ENCODE measurements at regions not wholly inside any gene's neighbourhood (a gene's known extent, or its start where the extent isn't known, plus 50 kb on each side); places are given as distances from the start of the nearest gene placed in this dataset.

DNA sequence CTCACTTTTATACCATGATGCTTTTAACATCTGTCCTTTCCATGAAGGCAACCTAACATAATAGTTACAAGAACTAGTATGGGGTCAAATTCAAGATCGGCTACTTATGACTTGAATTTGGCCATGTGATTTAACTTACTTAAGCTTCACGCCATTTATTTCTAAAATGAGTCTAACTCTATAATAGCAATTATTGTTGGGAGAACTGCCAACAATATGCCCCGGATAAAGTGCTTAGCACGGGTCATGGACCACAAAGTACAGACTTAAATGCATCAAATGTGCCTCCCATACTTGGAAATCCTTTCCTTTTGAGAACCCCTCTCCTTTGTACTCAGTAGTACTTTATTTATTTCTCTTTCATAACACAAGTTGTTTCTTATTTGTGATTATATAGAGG lies 1603.6 kb upstream of the GOT2 start:
- no peak for DNase-seq

DNA sequence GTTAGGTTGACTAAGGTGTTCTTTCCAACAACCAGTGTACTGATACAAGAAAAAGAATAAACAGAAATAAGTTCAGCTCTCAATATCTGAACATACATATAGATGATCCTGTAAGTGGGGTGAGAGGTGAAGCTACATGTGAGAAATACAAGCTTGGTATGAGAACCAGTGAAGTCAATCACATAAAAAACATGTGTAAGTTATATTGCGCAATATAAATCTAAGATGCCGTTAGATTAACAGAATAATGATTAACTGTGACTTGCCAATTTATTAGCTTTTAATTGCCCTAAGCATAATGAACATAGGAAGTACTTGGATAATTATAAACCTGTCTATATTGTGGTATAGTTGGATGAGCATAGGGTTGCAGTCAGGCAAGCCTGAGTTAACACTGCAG lies 1597.1 kb upstream of the GOT2 start:
- DNase-seq, result no peak

DNA sequence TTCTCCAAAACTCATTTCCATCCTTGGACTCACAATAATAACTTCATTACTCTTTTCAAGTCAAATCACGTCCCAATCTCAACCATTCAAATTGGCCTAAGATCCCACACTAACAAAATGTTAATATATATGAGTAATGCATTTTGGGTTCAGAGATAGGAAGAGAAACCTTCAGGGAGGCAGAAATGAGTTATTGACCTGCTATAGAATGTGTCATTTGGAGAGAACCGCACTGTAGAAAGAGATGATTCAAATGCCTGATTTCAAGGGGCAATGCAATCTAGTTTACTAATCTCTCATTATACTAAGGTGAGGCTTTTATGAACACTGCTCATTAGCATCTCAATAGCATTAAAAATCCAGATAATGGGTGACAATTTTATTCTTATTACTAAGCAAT lies 1595.0 kb upstream of the GOT2 start:
- no peak for DNase-seq

DNA sequence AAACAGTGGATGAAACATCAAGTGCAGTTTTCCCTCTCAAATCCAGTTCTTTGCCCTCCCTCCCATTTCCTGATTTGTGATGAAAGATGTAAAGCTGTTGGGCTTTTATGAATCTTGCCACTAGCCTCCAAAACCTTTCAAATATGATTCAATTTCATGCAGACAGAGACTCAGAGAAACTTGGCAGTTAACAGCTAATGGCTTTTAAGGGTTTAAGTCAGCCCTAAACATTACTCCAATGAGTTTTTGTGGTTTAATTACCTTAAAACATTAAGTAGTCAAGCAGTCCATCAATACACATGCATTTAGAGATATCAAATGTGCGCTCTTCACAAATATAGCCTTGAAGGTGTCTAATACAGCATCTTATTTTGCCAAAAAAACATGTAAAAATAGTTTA lies 1594.0 kb upstream of the GOT2 start:
- DNase-seq, result no peak

DNA sequence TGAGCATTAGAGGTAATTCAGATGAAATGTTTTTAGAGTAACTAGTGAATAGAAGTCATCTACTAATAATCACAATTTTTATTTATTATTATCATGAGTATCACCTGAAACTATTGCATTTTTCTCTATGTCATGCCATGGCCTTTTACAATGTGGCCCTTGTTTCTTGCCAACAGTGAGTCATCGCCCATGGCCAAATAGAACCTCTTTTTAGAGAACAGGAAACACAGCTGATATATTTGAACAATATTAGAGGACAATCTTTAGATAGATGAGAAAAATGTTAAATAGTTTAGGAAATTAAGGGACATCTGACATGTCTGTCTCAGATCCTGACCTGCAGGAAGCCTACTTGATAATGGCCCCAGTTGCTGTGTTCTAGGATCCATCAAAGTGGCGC lies 1584.4 kb upstream of the GOT2 start:
- no peak for DNase-seq

DNA sequence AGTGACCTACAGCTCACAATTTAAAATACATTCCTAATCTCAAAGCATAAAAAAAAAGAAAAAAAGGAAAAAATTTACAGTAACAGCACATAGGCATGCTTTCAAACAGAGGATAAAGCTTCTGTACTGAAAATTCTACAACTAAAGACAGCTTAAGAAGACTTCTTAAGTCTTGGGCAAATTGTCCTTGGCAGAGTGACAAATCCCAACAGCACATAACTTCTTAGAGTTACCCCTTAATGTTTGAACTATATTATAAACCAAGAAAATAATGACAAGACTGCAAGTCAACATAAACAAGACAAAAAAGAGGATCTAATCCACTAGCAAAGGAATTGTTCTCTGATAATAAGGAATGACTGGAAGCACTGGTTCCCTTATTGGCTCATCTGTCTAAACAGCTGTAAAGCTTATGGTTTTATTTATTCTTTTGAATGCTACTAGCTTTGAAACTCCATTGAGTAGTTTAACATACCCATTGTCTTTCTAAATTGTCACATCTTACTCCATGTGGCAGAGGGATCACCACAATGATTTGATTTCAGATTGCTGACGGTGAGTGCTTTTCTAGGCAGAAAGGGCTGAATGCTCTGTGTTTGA lies 1576.8 kb upstream of the GOT2 start:
- no peak for DNase-seq

DNA sequence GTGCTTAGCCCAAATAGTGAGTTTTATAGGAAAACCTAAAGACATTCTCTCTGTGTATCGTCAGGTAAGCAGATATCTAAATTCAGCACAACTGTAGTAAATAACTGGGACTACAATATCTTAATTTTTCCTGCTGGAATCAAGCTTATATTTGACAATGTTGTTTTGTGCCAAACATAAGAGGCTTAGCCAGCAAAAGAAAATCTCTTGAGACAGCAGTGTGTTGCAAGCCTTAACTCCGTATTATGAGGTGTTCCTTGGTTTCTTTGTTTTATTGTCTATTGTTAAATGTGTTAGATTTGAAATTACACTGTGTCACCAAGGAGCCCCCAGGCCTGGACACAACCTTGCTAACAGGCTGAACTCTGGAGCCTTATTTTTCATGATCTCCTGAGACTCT lies 1570.6 kb upstream of the GOT2 start:
- no peak for DNase-seq

DNA sequence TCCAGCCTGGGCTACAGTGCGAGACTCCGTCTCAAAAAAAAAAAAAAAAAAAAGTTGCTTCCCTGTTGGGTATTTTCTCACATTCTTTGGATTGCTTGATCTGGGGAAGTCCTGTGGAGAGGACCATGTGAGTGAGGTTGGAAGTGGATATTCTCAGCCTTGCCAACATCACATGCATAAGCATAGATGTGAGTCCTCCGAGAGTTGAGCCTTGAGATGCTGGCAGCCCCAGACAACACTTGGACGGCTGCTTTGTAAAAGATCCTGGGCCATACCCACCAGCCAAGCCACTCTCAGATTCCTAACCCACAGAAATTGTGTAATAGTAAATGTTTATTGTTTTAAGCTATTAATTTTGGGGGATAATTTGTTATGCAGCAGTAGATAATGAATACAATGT lies 1570.0 kb upstream of the GOT2 start:
- DNase-seq, result no peak

DNA sequence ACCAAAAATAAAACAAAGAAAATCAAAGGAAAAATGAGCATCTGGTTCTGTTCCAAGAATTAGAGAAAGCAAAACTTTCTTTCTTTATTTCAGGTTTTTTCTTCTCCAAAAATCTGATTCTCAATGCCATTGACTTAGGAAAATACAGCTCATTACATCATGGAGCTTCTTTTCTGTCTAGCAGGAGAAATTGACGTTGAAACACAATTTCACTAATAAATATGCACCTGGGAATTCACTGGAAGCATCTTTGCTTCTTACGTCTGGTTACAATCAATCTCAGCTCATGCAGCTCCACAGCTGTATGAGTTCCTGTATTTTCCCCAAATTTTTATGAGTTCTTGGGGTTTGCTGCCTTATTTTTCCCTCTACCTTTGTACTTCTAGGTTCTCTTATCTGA lies 1568.6 kb upstream of the GOT2 start:
- no peak for DNase-seq

DNA sequence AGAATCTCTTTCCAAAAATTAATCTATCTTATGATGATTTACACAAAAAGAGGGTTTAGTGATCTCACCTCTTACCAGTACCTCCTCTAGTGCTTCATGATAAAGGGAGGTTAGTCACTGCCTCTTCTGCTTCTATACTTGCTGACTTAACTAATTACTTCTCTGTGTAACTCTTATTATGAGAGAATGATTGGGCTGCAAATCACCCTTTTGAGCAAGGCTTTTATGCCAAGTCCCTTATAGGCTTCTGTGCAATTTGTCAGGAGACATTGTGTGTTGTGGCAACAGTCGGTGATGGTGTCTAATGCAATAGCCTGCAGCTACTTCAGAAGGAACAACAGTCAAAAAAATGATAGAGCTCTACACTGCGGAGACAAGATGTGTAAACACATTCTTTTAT lies 1568.1 kb upstream of the GOT2 start:
- DNase-seq, result no peak

DNA sequence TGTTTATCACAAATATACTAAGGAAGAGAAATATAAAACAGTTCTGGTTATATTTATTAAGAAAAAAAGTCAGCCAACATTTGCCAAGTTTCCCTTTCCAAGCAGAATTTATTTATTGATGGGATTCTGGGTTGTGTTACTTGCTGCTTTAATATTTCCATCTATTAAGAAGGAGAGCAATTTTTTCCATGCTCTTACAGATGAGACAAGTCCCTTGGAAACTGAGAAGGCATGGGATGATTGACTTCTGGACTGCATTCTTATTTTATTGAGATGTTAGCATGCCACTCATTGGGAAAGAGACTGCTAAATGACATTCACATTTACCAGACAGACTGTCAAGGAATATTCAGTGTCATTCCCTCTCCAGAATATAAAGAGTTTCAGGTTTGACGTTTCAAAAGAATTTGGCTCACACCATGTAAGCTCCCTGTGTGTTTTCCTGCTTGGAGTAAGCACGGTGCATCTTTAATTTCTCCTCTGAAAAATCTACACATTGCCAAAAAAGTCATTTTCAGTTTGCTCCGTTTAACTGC lies 1565.2 kb upstream of the GOT2 start:
- no peak for DNase-seq

DNA sequence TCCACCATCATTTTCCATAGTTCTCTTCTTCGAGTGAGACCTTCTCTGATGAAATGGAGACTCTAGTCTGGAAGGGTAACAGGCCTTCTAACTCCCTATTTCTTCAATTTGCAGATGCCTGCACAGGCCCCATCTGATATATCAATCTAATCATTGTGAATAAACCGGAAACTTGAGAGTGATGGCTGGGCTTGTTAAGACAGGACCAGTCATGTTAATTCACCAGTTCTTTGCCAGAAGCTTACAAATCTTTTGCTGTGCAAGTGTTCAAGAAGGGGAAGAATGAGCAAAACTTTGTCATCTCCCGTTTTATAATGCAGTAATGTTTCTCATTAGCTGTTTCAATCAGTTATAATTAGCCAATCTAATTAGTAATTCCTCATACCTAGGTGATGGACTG lies 1561.3 kb upstream of the GOT2 start:
- DNase-seq, result no peak

DNA sequence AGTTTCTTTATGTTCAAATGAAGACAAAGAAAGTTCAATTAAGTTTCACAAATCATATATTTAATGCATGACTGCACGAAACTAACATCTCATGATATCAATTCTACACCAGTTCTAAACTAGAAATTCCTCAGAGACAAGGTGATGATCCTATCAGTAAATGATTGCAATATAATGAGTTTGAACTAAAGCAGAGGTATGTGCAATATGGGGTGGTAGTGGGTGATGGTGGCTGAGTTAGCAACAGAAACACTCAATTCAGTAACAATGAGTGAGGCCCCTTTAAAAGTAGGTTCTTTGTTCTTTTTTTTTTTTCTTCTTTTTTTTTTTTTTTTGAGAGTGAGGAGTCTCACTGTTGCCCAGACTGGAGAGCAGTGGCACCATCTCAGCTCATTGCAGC lies 1551.7 kb upstream of the GOT2 start:
- no peak for DNase-seq

DNA sequence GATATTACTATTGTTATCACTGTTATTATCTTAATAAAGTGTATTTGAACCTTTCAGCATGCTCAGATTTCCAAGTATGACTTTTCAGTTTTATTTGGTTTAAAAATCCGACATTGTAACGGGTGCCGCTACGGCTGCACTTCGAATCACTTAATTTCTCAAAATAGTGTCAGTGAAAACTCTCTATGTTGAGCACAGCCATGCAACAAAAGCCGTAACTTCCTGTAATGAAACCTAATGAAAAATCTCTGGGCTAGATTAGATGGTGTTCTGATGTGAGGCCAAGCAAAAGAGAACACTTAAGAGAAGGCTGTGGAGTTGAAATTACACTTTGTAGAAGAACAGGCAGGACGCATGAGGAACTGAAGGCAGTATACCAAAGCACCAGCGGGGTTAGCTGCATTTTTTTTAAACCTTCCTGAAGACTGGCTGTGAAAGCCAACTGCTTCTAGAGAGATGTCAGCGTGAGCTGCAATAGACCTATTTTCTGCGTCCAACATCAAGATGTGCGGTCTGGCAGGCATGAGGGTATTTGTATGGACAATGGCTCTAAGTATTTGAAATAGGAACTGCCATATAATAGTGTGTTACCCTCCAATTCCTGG lies 1545.0 kb upstream of the GOT2 start:
- no peak for DNase-seq

DNA sequence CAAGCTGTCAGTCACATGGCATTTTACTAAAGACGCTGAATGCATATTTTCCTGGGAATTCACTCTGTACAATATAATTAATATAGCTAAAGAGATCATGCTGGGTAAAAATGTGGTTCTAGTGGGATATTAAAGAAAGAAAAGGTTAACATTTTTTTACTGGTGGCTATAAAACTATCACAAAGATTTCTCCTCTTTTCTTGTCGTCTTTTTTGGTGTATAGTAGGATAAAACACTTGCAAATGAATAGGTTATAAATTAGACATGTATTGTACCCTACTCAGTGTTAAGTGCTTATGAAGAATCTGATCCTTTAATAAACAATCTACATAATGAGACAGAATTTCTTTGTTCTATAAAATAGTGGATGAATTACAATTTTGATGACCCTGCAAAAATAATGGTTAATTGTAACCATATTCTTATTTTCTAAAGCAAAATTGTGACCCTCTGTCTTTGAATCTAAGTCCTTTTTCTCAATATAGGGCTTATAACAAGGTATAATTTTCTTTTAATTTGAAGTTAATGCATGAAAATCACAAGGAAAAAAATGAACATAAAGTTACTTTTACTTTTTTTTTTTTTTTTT lies 1540.4 kb upstream of the GOT2 start:
- no peak for DNase-seq

DNA sequence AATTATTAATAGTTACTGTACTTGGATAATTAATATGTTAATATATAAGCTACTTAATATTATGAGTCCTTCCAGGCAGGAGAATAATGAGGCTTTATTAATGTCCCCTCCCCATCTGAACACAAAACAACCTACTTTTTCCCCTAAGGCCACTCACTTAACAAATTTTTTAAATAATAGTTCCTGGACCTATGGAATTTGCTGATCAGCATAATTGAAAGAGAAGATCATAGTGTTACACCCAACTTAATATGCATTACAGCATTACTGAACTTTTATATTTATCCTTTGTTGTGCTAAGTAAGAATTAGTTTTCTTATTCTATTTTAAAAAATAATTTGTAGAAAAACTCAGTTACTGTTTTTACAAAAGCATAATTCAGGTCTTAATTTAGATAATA lies 1537.7 kb upstream of the GOT2 start:
- DNase-seq, result no peak

DNA sequence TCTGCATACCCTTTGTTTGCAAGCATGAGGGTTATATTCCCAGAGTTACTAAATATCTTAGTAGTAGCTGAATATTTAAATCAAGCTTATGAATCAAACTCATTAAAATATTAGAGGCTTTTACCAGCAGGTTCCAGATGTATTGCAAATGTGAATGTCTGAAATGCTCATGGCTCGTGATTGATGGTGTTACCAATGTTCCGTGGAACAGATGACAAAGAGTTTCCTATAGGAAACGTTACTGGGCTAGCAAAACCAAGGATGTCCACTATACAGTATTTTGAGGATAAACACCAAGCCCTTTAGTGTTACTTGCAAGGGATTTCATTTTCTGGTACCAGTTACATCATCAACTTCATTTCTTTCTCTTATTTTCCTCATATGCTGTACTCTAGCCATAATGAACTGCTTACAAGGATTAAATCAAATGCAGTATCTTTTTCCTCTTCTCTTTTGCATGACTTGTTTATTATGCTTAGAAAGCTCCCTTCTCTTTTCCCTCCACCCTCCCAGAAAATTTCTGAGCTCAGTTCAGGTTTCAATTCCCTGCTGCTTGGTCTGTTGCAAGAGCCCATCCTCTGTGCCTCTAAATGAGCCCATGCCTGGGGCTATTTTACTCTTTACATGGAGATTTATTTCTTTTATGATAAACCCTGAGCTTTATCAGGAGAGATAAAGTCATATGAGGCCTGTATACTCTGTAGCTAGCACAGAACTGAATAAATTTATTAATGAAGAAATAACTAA lies 1537.1 kb upstream of the GOT2 start:
- no peak for DNase-seq

DNA sequence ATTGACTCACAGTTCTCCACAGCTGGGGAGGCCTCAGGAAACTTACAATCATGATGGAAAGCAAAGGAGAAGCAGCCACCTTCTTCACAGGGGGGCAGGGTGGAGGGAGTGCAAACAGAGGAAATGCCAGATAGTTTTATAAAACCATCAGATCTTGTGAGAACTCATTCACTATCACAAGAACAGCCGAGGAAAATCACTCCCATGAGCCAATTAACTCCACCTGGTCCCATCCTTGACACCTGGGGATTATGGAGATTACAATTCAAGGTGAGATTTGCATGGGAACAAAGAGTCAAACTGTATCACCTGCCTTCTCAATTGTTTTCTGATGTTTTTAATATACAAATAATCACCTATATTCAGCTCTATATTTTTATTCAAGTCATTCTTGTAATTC lies 1527.3 kb upstream of the GOT2 start:
- DNase-seq, result no peak

DNA sequence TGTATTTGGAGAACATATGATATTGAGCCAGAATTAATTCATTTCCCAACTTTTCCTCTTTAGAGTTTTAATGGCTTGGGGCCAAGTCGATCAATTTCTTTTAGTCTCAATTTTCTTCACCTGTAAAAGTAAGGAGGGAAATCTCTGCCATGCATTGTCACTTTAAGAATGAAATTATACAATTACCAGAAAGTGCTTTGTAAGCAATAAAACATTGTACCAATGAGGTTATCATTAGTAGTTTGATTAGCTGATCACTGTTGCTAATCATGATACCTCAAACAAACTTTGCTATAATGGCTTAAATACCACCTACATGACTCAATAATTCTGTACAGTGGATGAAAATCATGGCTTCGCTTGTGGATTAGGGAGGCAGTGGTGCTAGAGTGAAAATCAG lies 1525.8 kb upstream of the GOT2 start:
- no peak for DNase-seq

DNA sequence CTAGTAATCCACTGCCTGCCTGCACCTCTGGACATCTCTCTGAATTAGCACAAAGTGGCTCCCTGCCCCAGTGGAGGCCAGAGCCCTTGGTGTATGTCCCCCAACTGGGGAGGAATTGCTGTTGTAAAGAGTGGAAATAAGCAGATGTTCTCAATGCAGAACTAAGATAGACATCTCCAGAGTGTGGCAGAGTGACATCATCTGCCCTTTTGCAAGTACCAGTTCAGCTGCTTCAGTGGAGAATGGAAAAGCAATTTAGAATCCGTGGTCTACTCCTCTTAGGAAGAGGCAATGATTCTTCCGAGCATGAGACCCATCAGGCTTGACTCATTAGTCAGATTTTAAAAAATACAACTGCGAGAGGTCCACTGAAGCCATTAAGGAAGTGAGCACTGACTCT lies 1512.0 kb upstream of the GOT2 start:
- no peak for DNase-seq

DNA sequence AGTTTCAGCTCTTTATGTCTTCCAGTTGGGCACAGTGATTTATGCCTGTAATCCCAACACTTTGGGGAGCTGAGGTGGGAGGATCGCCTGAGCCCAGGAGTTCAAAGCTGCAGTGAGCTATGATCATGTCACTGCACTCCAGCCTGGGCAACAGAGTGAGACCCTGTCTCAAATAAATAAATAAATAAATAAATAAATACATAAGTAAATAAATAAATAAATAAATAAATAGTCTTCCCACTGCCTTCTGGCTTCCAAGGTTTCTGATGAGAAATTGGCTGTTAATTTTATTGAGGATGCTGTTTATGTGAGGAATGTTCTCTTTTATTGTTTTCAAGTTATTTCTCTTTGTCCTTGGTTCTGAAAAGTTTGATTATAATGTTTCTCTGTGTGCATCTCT lies 1507.6 kb upstream of the GOT2 start:
- DNase-seq, result no peak

DNA sequence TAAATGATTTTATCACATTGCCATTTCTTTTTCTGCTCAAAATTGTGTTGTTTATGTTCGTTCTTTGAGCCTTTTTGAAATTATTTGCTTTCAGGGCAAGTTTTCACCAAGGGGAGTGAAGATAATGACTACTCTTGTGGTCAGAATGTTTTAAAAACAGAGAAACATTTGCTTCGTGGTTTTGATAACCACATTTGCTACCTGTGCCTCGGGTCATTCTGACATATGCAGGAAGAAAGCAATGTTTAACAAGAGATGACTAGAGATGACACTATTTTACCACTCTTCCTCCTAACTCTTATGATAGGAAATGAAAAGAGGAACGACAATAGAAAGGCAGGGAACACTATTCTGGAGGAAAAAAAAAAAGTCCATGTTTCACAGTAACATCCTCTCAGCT lies 1496.5 kb upstream of the GOT2 start:
- DNase-seq, result no peak

DNA sequence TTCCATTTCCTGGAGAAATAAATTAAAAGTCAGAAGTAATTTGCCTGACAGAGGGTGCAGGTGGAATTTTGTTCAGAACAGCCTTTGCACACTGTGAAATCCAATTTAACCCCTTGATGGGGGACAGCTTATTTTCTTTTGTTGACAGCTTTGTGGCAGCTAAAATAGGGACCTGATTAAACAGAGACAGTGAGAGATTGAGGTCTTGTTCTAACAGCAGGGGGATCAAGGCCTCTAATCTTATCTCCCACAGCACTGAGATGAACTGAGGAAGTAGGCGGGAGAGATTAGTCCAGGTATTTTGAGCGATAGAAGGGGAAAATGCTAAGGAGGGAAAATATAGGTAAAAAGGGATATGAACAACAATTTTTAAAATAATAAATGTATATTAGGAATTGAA lies 1491.4 kb upstream of the GOT2 start:
- no peak for DNase-seq

DNA sequence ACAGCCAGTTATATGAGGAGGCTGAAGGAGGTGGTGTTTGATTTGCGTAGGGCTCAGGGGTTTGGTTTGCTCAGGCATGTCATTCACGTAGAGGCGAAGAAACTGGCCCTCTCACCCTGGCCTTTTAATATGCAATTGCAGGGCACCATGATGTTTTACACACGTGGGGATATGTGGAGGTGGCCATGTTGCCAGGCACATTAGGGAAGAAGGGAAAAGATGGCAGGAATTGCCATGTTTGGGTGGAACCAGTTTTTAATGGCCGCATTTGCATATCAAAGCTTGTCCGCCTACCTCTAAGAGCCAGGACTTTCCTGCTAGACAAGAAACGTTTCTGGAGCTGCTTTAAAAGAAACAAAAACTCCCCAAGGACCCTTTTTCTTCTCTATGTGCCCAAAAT lies 1483.7 kb upstream of the GOT2 start:
- DNase-seq, result no peak
